ENCODE measurements at regions not wholly inside any gene's neighbourhood (a gene's known extent, or its start where the extent isn't known, plus 50 kb on each side); places are given as distances from the start of the nearest gene placed in this dataset.

- no peak for TF ChIP-seq CTCF (IDR thresholded peaks at IDR 0.05)
- no peak overlapping the region for H3K4me2 ChIP-seq (replicated peaks; ENCODE audit: extremely low read depth, low read length, poor library complexity, severe bottlenecking)
- H3K4me3 ChIP-seq (replicated peaks in 1 of 3; ENCODE audit: low read depth in 2 of 3, low read length in 3 of 3), result no peak overlapping the region
- peaks cover 15% of the 10 kb centered on the region in 2 donors for H3K9me3 ChIP-seq (replicated peaks in 1 of 2; ENCODE audit: control insufficient read depth in 1 of 2, insufficient read depth in 1 of 2, low read length in 2 of 2)
- no peaks in the 10 kb centered on the region for H4K20me1 ChIP-seq (ENCODE audit: insufficient read depth, low read length)
- H3K36me3 Mint-ChIP-seq, result no peaks in the 10 kb centered on the region
- no peak overlapping the region for H3K4me3 Mint-ChIP-seq
- no peaks in the 10 kb centered on the region for H3K79me2 ChIP-seq (ENCODE audit: insufficient read depth, low read length)
- H3K27ac Mint-ChIP-seq, result no peak overlapping the region
- H3K36me3 ChIP-seq (replicated peaks in 1 of 2; ENCODE audit: control insufficient read depth in 1 of 2, insufficient read depth in 2 of 2, low read length in 2 of 2), result no peaks in the 10 kb centered on the region
- H3K4me1 ChIP-seq (ENCODE audit: control insufficient read depth in 1 of 2, insufficient read depth in 2 of 2, low read length in 2 of 2), result no peaks in the 10 kb centered on the region
- H3K27me3 ChIP-seq (ENCODE audit: control insufficient read depth in 2 of 2, insufficient read depth in 2 of 2, low read length in 2 of 2), result no peaks in the 10 kb centered on the region
- intact Hi-C loops (cut with micrococcal nuclease), result no loop called here
- peaks cover 1 to 16% (median 8%) of the 10 kb centered on the region in 7 donors for H3K9me3 Mint-ChIP-seq
- H3K27ac ChIP-seq (ENCODE audit: low read depth in 1 of 2, low read length in 2 of 2), result no peak overlapping the region
- no peaks in the 10 kb centered on the region for H3K4me1 Mint-ChIP-seq
- no peak overlapping the region for H3K9ac ChIP-seq (ENCODE audit: insufficient read depth, low read length, poor library complexity, severe bottlenecking)
- no peak for DNase-seq
- WGBS (ENCODE audit: insufficient coverage), result no CpG with 5 or more reads among the region's 1 CpG
- H3K27me3 Mint-ChIP-seq (ENCODE audit: low read depth in 3 of 3), result peaks cover 0 to 2% (median 0%) of the 10 kb centered on the region in 3 donors
- no peak overlapping the region for H2AFZ ChIP-seq (ENCODE audit: insufficient read depth, low read depth, low read length, poor library complexity, severe bottlenecking)
Observed at GRCh38 chr18:75984853-75985252, 510.2 kb downstream of the ZNF516 start.

GRCh38 chr18:75981102-75981501 is 513.9 kb downstream of the ZNF516 start:
- Mint-ChIP-seq H3K27me3 (ENCODE audit: low read depth in 3 of 3) (peaks cover 0 to 2% (median 0%) of the 10 kb centered on the region in 3 donors), H3K4me3 (no peak overlapping the region), H3K27ac (no peak overlapping the region), H3K9me3 (peaks cover 0 to 9% (median 0%) of the 10 kb centered on the region in 7 donors), H3K4me1 (no peaks in the 10 kb centered on the region), H3K36me3 (no peaks in the 10 kb centered on the region)
- 100% methylated on average over 1 of the region's 3 CpGs for WGBS (ENCODE audit: insufficient coverage)
- Histone ChIP-seq H3K9me3 (replicated peaks in 1 of 2; ENCODE audit: control insufficient read depth in 1 of 2, insufficient read depth in 1 of 2, low read length in 2 of 2) (peaks cover 0 to 2% of the 10 kb centered on the region in 2 donors), H4K20me1 (ENCODE audit: insufficient read depth, low read length) (no peaks in the 10 kb centered on the region), H3K36me3 (replicated peaks in 1 of 2; ENCODE audit: control insufficient read depth in 1 of 2, insufficient read depth in 2 of 2, low read length in 2 of 2) (no peaks in the 10 kb centered on the region), H3K4me1 (ENCODE audit: control insufficient read depth in 1 of 2, insufficient read depth in 2 of 2, low read length in 2 of 2) (no peaks in the 10 kb centered on the region), H3K4me3 (replicated peaks in 1 of 3; ENCODE audit: low read depth in 2 of 3, low read length in 3 of 3) (no peak overlapping the region), H3K4me2 (replicated peaks; ENCODE audit: extremely low read depth, low read length, poor library complexity, severe bottlenecking) (no peak overlapping the region), H3K27me3 (ENCODE audit: control insufficient read depth in 2 of 2, insufficient read depth in 2 of 2, low read length in 2 of 2) (no peaks in the 10 kb centered on the region), H3K9ac (ENCODE audit: insufficient read depth, low read length, poor library complexity, severe bottlenecking) (no peak overlapping the region), H3K27ac (ENCODE audit: low read depth in 1 of 2, low read length in 2 of 2) (no peak overlapping the region), H3K79me2 (ENCODE audit: insufficient read depth, low read length) (no peaks in the 10 kb centered on the region), H2AFZ (ENCODE audit: insufficient read depth, low read depth, low read length, poor library complexity, severe bottlenecking) (no peak overlapping the region)
- no peak for TF ChIP-seq CTCF (IDR thresholded peaks at IDR 0.05)
- DNase-seq, result no peak
- intact Hi-C loops (cut with micrococcal nuclease), result no loop called here
